H1 (cell line): ENCODE measurements at regions not wholly inside any gene's neighbourhood (a gene's known extent, or its start where the extent isn't known, plus 50 kb on each side); places are given as distances from the start of the nearest gene placed in this dataset.

Experiments used
- CTCF ChIA-PET: fragments of 300-600 bp; sonication (Branson Sonifier 250); formaldehyde crosslinking; loops from one replicate; lab custom pipeline; 2021; ENCODE audit not compliant: partially characterized antibody; lab: Charles Lee
- POLR2A ChIA-PET: fragments of 300-600 bp; sonication (Branson Sonifier 250); formaldehyde crosslinking; loops from one replicate; lab custom pipeline; 2021; ENCODE audit warnings: inconsistent platforms; ENCODE audit not compliant: partially characterized antibody; lab: Charles Lee
- DNase-seq, 2 experiments: peaks; one replicate each; pipeline versions ENCODE4 v3.0.0 to v3.0.0-alpha.2; 2010 to 2022; ENCODE audit warnings: low spot score in 2 of 2, low read depth in 1 of 2, mixed read lengths in 1 of 2
- FAIRE-seq: peaks from 2 replicates; lab custom pipeline; 2011; peaks lifted over from hg19 to GRCh38; lab: Jason Lieb, UNC
- H2AFZ ChIP-seq: 2 replicates; pipeline ENCODE4 v1.8.1; 2012; ENCODE audit warnings: low read length, inconsistent platforms
- H2AK5ac ChIP-seq: 2 replicates; pipeline ENCODE4 v1.6.1; 2013; ENCODE audit warnings: low read depth, low read length
- H2BK120ac ChIP-seq: replicated peaks from 2 replicates; pipeline ENCODE3; 2013; ENCODE audit warnings: low read depth, low read length, inconsistent platforms
- H2BK12ac ChIP-seq: 2 replicates; pipeline ENCODE4 v1.6.1; 2013; ENCODE audit warnings: low read depth, low read length
- H2BK15ac ChIP-seq: 2 replicates; pipeline ENCODE4 v1.6.1; 2013; ENCODE audit warnings: low read length
- H2BK20ac ChIP-seq: 2 replicates; pipeline ENCODE4 v1.6.1; 2013; ENCODE audit warnings: low read length
- H2BK5ac ChIP-seq: 2 replicates; pipeline ENCODE4 v1.6.1; 2013; ENCODE audit warnings: low read depth, low read length
- H3K14ac ChIP-seq: 2 replicates; pipeline ENCODE4 v1.6.1; 2013; ENCODE audit warnings: inconsistent platforms; ENCODE audit not compliant: insufficient read length
- H3K18ac ChIP-seq: 2 replicates; pipeline ENCODE4 v1.6.1; 2013; ENCODE audit warnings: low read length; ENCODE audit errors: extremely low read depth
- H3K23ac ChIP-seq: 2 replicates; pipeline ENCODE4 v1.6.1; 2013; ENCODE audit warnings: inconsistent platforms; ENCODE audit not compliant: insufficient read length
- H3K23me2 ChIP-seq: 2 replicates; pipeline ENCODE4 v1.6.1; 2013; ENCODE audit warnings: low read depth, low read length
- H3K27ac ChIP-seq: 2 replicates; pipeline ENCODE4 v1.6.1; 2011; ENCODE audit warnings: low read depth, low read length, inconsistent platforms
- H3K27me3 ChIP-seq, 4 experiments: replicated peaks in 1 of 4; 1 replicate in 1 of 4; 2 replicates in 3 of 4; pipeline versions ENCODE4 v1.6.1 to v1.8.1; 2011 to 2013; ENCODE audit warnings: low read length in 3 of 4, mild to moderate bottlenecking in 3 of 4, inconsistent platforms in 2 of 4, mixed read lengths in 2 of 4, moderate library complexity in 1 of 4; ENCODE audit not compliant: control insufficient read depth in 3 of 4, insufficient read depth in 3 of 4; ENCODE audit errors: extremely low read depth in 1 of 4
- H3K36me3 ChIP-seq, 4 experiments: 2 replicates each; pipeline versions ENCODE4 v1.6.1 to v1.8.1; 2011 to 2013; ENCODE audit warnings: mild to moderate bottlenecking in 4 of 4, low read length in 3 of 4, moderate library complexity in 2 of 4, control low read depth in 1 of 4, inconsistent platforms in 1 of 4; ENCODE audit not compliant: insufficient read depth in 4 of 4, control insufficient read depth in 2 of 4
- H3K4ac ChIP-seq: replicated peaks from 2 replicates; pipeline ENCODE3; 2013; ENCODE audit warnings: low read length, low read depth, mixed read lengths, inconsistent platforms; ENCODE audit not compliant: insufficient read length
- H3K4me1 ChIP-seq, 4 experiments: replicated peaks in 1 of 4; 1 replicate in 1 of 4; 2 replicates in 3 of 4; pipeline versions ENCODE4 v1.6.1 to v1.8.1; 2011 to 2013; ENCODE audit warnings: low read length in 3 of 4, inconsistent platforms in 2 of 4, mixed read lengths in 1 of 4; ENCODE audit not compliant: insufficient read depth in 4 of 4, control insufficient read depth in 3 of 4
- H3K4me2 ChIP-seq, 2 experiments: 2 replicates each; pipeline versions ENCODE4 v1.6.1 to v1.8.1; 2011 to 2013; ENCODE audit warnings: low read depth in 2 of 2, low read length in 2 of 2, control low read depth in 1 of 2, inconsistent platforms in 1 of 2, mild to moderate bottlenecking in 1 of 2; ENCODE audit not compliant: insufficient read depth in 1 of 2
- H3K4me3 ChIP-seq, 4 experiments: fragments of 200-600, 300-600 bp in 1 of 4; sonication (generic), shearing (Covaris generic), sonication (Bioruptor Twin) in 1 of 4; 2 replicates each; pipeline versions ENCODE4 v1.5.1 to v1.8.1; 2011 to 2016; ENCODE audit warnings: low read length in 4 of 4, low read depth in 3 of 4, control low read depth in 2 of 4, inconsistent platforms in 2 of 4, mild to moderate bottlenecking in 2 of 4, mixed read lengths in 1 of 4, moderate library complexity in 1 of 4; ENCODE audit not compliant: insufficient read depth in 2 of 4; ENCODE audit errors: extremely low read depth in 1 of 4
- H3K56ac ChIP-seq: replicated peaks from 2 replicates; pipeline ENCODE3; 2013; ENCODE audit warnings: low read depth, mild to moderate bottlenecking, mixed read lengths, low read length, inconsistent platforms; ENCODE audit not compliant: insufficient read length
- H3K79me1 ChIP-seq: 2 replicates; pipeline ENCODE4 v1.6.1; 2013; ENCODE audit warnings: low read depth, low read length, control low read depth
- H3K79me2 ChIP-seq, 2 experiments: 2 replicates each; pipeline versions ENCODE4 v1.6.1 to v1.8.1; 2012 to 2013; ENCODE audit warnings: low read length in 2 of 2, mild to moderate bottlenecking in 2 of 2, inconsistent platforms in 1 of 2; ENCODE audit not compliant: insufficient read depth in 2 of 2, control insufficient read depth in 1 of 2
- H3K9ac ChIP-seq, 4 experiments: replicated peaks in 1 of 4; 1 replicate in 1 of 4; 2 replicates in 3 of 4; pipeline versions ENCODE4 v1.6.1 to v1.8.1; 2011 to 2013; ENCODE audit warnings: low read depth in 3 of 4, low read length in 3 of 4, control low read depth in 2 of 4, mild to moderate bottlenecking in 2 of 4, moderate library complexity in 2 of 4, inconsistent platforms in 1 of 4; ENCODE audit errors: extremely low read depth in 1 of 4
- H3K9me3 ChIP-seq, 2 experiments: 2 replicates each; pipeline versions ENCODE4 v1.6.1 to v1.8.1; 2012 to 2013; ENCODE audit warnings: mild to moderate bottlenecking in 2 of 2, moderate library complexity in 2 of 2, control low read depth in 1 of 2, inconsistent platforms in 1 of 2, low read depth in 1 of 2, low read length in 1 of 2, mixed read lengths in 1 of 2; ENCODE audit not compliant: insufficient read depth in 2 of 2
- H4K20me1 ChIP-seq, 2 experiments: replicated peaks in 1 of 2; 2 replicates each; pipeline versions ENCODE3 to v1.8.1; 2011 to 2013; ENCODE audit warnings: inconsistent platforms in 2 of 2, low read length in 2 of 2, mild to moderate bottlenecking in 1 of 2; ENCODE audit not compliant: insufficient read depth in 2 of 2, control insufficient read depth in 1 of 2
- H4K5ac ChIP-seq: 2 replicates; pipeline ENCODE4 v1.6.1; 2013; ENCODE audit warnings: low read length, low read depth, mixed read lengths, inconsistent platforms; ENCODE audit not compliant: insufficient read length
- H4K8ac ChIP-seq: 2 replicates; pipeline ENCODE4 v1.8.0; 2013; ENCODE audit warnings: mild to moderate bottlenecking, moderate library complexity, low read length, inconsistent platforms; ENCODE audit not compliant: insufficient read depth; ENCODE audit errors: extremely low read depth
- H4K91ac ChIP-seq: replicated peaks from 2 replicates; pipeline ENCODE3; 2013; ENCODE audit warnings: low read length, mixed read lengths, inconsistent platforms; ENCODE audit not compliant: insufficient read length
- GABPA ChIP-seq: IDR thresholded peaks from 2 replicates; pipeline ENCODE4 v1.6.1; 2011; ENCODE audit warnings: mild to moderate bottlenecking, low read length, moderate library complexity, borderline replicate concordance; ENCODE audit not compliant: insufficient read depth
- GTF2F1 ChIP-seq: IDR thresholded peaks from 2 replicates; pipeline ENCODE4 v1.6.1; 2012; ENCODE audit warnings: low read depth, low read length, improper control_type of control experiment, borderline replicate concordance
- POU5F1 ChIP-seq: IDR thresholded peaks from 2 replicates; pipeline ENCODE4 v1.6.1; 2011; ENCODE audit warnings: low read depth, mild to moderate bottlenecking, low read length, moderate library complexity
- RAD21 ChIP-seq, 2 experiments: IDR thresholded peaks in 1 of 2; conservative IDR thresholded peaks in 1 of 2; 2 replicates each; pipeline ENCODE4 v1.6.1; 2011; ENCODE audit warnings: low read depth in 2 of 2, low read length in 2 of 2, improper control_type of control experiment in 1 of 2, inconsistent platforms in 1 of 2, mild to moderate bottlenecking in 1 of 2, moderate library complexity in 1 of 2
- SIRT6 ChIP-seq: IDR thresholded peaks from one replicate; pipeline ENCODE4 v1.7.1; 2012; ENCODE audit warnings: low read length, inconsistent platforms
- WGBS, 2 experiments: shearing (Covaris generic) in 1 of 2; methylation state at CpG; one replicate each; pipeline versions ENCODE4 v1.1.6 to v1.1.7; 2013 to 2015; ENCODE audit warnings: low lambda C conversion rate in 2 of 2, mixed read lengths in 2 of 2, inconsistent platforms in 1 of 2, low coverage in 1 of 2, missing lambda C conversion rate in 1 of 2; ENCODE audit not compliant: insufficient replicate concordance in 2 of 2, insufficient coverage in 1 of 2, insufficient read length in 1 of 2; ENCODE audit errors: extremely low coverage in 1 of 2, missing lambda C conversion rate in 1 of 2; 5-methylcytosine and 5-hydroxymethylcytosine counted together

DNA sequence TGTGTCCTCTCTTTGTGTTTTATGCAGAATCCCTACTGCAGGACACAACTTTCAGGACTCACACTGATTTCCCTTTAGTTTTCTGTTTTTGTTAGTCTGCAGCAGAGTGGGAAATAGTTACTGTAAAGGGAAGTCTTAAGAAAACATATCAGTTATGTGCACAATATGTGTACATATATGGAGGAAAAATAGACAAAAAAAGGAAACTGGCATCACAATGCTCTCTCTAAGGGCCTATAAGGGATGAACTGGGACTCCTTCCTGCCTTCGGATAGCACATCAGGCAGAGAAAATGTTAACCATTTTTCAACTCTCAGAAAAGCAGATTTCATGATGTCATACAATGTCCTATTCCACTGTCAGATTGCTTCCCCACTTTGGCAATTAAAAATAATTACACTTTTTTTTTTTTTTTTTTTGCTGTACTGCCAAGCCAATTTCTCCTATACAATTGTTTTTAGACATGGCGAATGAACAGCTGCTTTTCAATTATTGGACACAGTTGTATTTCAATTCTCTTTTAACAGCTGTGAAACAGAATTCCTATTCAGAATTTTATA, 112.5 kb upstream of the KCNJ16 start:
- Histone ChIP-seq H2BK5ac (no peak overlapping the region), H4K91ac (no peak overlapping the region), H3K36me3 (no peaks in the 10 kb centered on the region), H3K4me1 (peaks cover 0 to 8% (median 2%) of the 10 kb centered on the region in 4 experiments; a peak in 3 of 7 replicates), H3K4me3 (no peak overlapping the region), H4K8ac (no peak overlapping the region), H3K23ac (no peak overlapping the region), H2AFZ (no peak overlapping the region), H3K79me1 (no peaks in the 10 kb centered on the region), H2BK12ac (no peak overlapping the region), H4K5ac (no peak overlapping the region), H3K14ac (no peak overlapping the region), H2BK120ac (no peak overlapping the region), H3K23me2 (no peaks in the 10 kb centered on the region), H2BK20ac (no peak overlapping the region), H3K9me3 (no peaks in the 10 kb centered on the region), H3K27ac (no peak overlapping the region), H3K4ac (no peak overlapping the region), H3K56ac (no peak overlapping the region), H3K4me2 (no peak overlapping the region; a peak in 1 of 4 replicates), H4K20me1 (no peaks in the 10 kb centered on the region), H3K18ac (no peak overlapping the region), H2BK15ac (no peak overlapping the region), H3K27me3 (no peaks in the 10 kb centered on the region; a peak in 1 of 7 replicates), H3K79me2 (no peaks in the 10 kb centered on the region), H3K9ac (no peak overlapping the region), H2AK5ac (no peak overlapping the region)
- 97% methylated on average over 2 of the region's 2 CpGs; no CpG with 5 or more reads in 1 of the 2 experiments for WGBS, 2 experiments
- no peak for FAIRE-seq
- POLR2A ChIA-PET: no interaction called here
- TF ChIP-seq SIRT6 (no peak), GABPA (no peak), RAD21 (IDR thresholded peaks at IDR 0.05 in 1 of 2, conservative IDR thresholded peaks at IDR 0.05 in 1 of 2; ENCODE audit: low read depth in 2 of 2, low read length in 2 of 2) (no peak), POU5F1 (no peak), GTF2F1 (no peak)
- DNase-seq: no peak
- CTCF ChIA-PET: interaction anchor here (2.1 kb wide), 1 partner anchor 355 kb away, joined by 4 read pairs; no protein-coding TSS in a partner anchor
